HEK293T (cell line): ENCODE measurements at regions not wholly inside any gene's neighbourhood (a gene's known extent, or its start where the extent isn't known, plus 50 kb on each side); places are given as distances from the start of the nearest gene placed in this dataset.

Experiments
- ELF4 ChIP-seq: fragments of 450-650 bp; IDR thresholded peaks from 2 replicates; pipeline ENCODE4 v1.6.1; 2017; ENCODE audit warnings: antibody characterized with exemption
- FOXK2 ChIP-seq: fragments of 450-650 bp; IDR thresholded peaks from 2 replicates; pipeline ENCODE4 v1.6.1; 2016; ENCODE audit warnings: mild to moderate bottlenecking
- HDGF ChIP-seq: fragments of 450-650 bp; IDR thresholded peaks from 2 replicates; pipeline ENCODE4 v1.6.1; 2017; ENCODE audit warnings: antibody characterized with exemption, borderline replicate concordance
- NFRKB ChIP-seq: fragments of 450-650 bp; IDR thresholded peaks from 2 replicates; pipeline ENCODE4 v1.6.1; 2016; ENCODE audit warnings: mild to moderate bottlenecking, moderate library complexity
- PKNOX1 ChIP-seq: fragments of 450-650 bp; IDR thresholded peaks from 2 replicates; pipeline ENCODE4 v1.6.1; 2016

- TF ChIP-seq PKNOX1 (no peak), ELF4 (no peak), NFRKB (no peak), HDGF (no peak), FOXK2 (no peak)
These were observed 182.1 kb downstream of the DEPDC1B start for GRCh38 chr5:60517850-60518249.
